ENCODE measurements at regions not wholly inside any gene's neighbourhood (a gene's known extent, or its start where the extent isn't known, plus 50 kb on each side); places are given as distances from the start of the nearest gene placed in this dataset.

- no peak for DNase-seq (ENCODE audit: extremely low spot score)
- ChIA-PET POLR2A (no interaction called here), CTCF (no interaction called here)
- TF ChIP-seq, protein P1, sequence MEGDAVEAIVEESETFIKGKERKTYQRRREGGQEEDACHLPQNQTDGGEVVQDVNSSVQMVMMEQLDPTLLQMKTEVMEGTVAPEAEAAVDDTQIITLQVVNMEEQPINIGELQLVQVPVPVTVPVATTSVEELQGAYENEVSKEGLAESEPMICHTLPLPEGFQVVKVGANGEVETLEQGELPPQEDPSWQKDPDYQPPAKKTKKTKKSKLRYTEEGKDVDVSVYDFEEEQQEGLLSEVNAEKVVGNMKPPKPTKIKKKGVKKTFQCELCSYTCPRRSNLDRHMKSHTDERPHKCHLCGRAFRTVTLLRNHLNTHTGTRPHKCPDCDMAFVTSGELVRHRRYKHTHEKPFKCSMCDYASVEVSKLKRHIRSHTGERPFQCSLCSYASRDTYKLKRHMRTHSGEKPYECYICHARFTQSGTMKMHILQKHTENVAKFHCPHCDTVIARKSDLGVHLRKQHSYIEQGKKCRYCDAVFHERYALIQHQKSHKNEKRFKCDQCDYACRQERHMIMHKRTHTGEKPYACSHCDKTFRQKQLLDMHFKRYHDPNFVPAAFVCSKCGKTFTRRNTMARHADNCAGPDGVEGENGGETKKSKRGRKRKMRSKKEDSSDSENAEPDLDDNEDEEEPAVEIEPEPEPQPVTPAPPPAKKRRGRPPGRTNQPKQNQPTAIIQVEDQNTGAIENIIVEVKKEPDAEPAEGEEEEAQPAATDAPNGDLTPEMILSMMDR (IDR thresholded peaks at IDR 0.05; ENCODE audit: control extremely low read depth, extremely low read depth, low read depth, missing control alignments): no peak
Observed at GRCh38 chr5:2164586-2164985, 281.9 kb upstream of the IRX4 start.

- CTCF ChIA-PET: no interaction called here
- POLR2A ChIA-PET: no interaction called here
- DNase-seq (ENCODE audit: extremely low spot score): no peak
Observed at GRCh38 chr5:2163940-2164490, 281.3 kb upstream of the IRX4 start.

DNA sequence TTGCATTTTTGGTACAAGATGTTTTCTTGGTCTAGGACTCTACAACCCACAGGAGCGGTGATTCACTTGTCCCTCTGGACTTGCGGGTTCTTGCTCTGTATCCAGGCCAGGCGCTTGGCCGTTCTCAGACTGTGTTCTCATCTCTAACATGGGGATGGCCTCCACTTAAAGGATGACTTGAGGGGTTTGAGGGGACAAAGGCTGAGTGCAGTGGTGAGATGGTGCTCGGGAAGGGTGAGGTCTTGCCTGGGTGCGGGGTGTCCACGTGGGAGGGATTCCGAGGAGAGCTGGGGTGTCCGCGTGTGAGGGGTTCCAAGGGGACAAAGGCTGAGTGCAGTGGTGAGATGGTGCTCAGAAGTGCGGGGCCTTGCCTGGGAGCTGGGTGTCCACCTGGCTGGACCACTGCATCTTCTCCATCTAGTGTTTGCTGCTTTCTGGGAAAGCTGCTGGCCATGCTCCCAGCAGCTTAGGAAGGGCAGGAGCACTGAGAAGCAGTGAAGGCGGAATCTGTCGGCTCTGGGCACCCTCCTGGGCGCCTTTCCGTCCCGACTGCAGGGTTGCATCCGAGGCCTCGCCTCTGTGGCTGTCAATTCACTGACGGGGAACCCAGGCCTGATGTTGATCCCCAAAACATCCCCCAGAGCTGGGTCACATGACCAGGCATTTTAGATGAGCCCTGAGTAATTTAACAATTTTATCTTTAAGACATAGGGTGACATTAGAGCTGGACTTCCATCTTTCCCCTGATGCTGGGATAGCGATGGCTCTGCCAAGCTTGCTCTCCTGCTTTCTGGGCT, 280.5 kb upstream of the IRX4 start:
- DNase-seq (ENCODE audit: extremely low spot score): no peak
- ChIA-PET CTCF (no interaction called here), POLR2A (no interaction called here)
- TF ChIP-seq, protein P1 (IDR thresholded peaks at IDR 0.05; ENCODE audit: control extremely low read depth, extremely low read depth, low read depth, missing control alignments): no peak

More at GRCh38 chr5:2163940-2164490, 281.3 kb upstream of the IRX4 start:
- TF ChIP-seq, protein P1 (IDR thresholded peaks at IDR 0.05; ENCODE audit: control extremely low read depth, extremely low read depth, low read depth, missing control alignments): no peak

DNA sequence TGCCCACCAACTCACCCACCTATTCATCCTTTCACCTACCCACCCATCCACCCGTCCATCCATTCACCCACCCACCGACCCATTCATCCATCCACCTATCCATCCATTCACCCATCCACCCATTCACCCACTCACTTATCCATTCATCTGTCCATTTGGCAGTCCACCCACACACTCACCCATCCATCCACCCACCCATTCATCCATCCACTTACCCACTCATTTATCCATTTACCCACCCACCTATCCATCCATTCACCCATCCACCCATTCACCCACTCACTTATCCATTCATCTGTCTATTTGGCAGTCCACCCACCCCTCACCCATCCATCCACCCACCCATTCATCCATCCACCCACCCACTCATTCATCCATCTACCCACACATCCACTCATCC, 278.1 kb upstream of the IRX4 start:
- POLR2A ChIA-PET: no interaction called here
- TF ChIP-seq, protein P1 (IDR thresholded peaks at IDR 0.05; ENCODE audit: control extremely low read depth, extremely low read depth, low read depth, missing control alignments): no peak
- CTCF ChIA-PET: no interaction called here
- DNase-seq (ENCODE audit: extremely low spot score): no peak

GRCh38 chr5:2158767-2159166, 276.0 kb upstream of the IRX4 start:
- DNase-seq (ENCODE audit: extremely low spot score): no peak
- ChIA-PET POLR2A (no interaction called here), CTCF (interaction anchor here (2.3 kb wide), 1 partner anchor 9 kb away, joined by 7 read pairs; no protein-coding TSS in a partner anchor)
- TF ChIP-seq, protein P1 (IDR thresholded peaks at IDR 0.05; ENCODE audit: control extremely low read depth, extremely low read depth, low read depth, missing control alignments): no peak

GRCh38 chr5:2158109-2158508, 275.4 kb upstream of the IRX4 start:
- no peak for DNase-seq (ENCODE audit: extremely low spot score)
- TF ChIP-seq, protein P1 (IDR thresholded peaks at IDR 0.05; ENCODE audit: control extremely low read depth, extremely low read depth, low read depth, missing control alignments): no peak
- ChIA-PET CTCF (interaction anchor here (2.3 kb wide), 1 partner anchor 8 kb away, joined by 7 read pairs; no protein-coding TSS in a partner anchor), POLR2A (no interaction called here)
